ENCODE measurements at regions not wholly inside any gene's neighbourhood (a gene's known extent, or its start where the extent isn't known, plus 50 kb on each side); places are given as distances from the start of the nearest gene placed in this dataset.

- DNase-seq: no peak
- POLR2A ChIA-PET: no interaction called here
Observed at GRCh38 chr17:70622368-70623260, 453.3 kb downstream of the KCNJ2 start.

GRCh38 chr17:70624211-70624610 lies 454.9 kb downstream of the KCNJ2 start:
- Mint-ChIP-seq H3K4me1 (peaks cover 0 to 5% (median 0%) of the 10 kb centered on the region in 3 donors), H3K27me3 (no peaks in the 10 kb centered on the region), H3K4me3 (no peak overlapping the region), H3K9me3 (peaks cover 0 to 4% (median 0%) of the 10 kb centered on the region in 5 donors), H3K27ac (no peak overlapping the region), H3K36me3 (no peaks in the 10 kb centered on the region)
- ChIA-PET CTCF (no interaction called here), POLR2A (no interaction called here)
- Histone ChIP-seq H3K27me3 (ENCODE audit: insufficient read depth, low read length, poor library complexity, severe bottlenecking) (no peaks in the 10 kb centered on the region), H3K4me1 (ENCODE audit: insufficient read depth, low read length) (no peaks in the 10 kb centered on the region), H3K9me3 (ENCODE audit: low read length) (no peaks in the 10 kb centered on the region), H3K4me3 (ENCODE audit: low read length) (no peak overlapping the region), H3K36me3 (ENCODE audit: insufficient read depth, low read length) (no peaks in the 10 kb centered on the region), H3K27ac (ENCODE audit: low read depth, low read length) (no peak overlapping the region)
- DNase-seq: no peak

More at GRCh38 chr17:70622368-70623260, 453.3 kb downstream of the KCNJ2 start:
- no peak overlapping the region for H3K4me3 ChIP-seq (ENCODE audit: low read length)
- no peaks in the 10 kb centered on the region for H3K27me3 ChIP-seq (ENCODE audit: insufficient read depth, low read length, poor library complexity, severe bottlenecking)
- Mint-ChIP-seq H3K4me3 (peak overlapping the region in 1 of 7 donors; percentile 23), H3K27me3 (no peaks in the 10 kb centered on the region), H3K9me3 (peaks cover 0 to 5% (median 2%) of the 10 kb centered on the region in 5 donors), H3K36me3 (no peaks in the 10 kb centered on the region), H3K27ac (no peak overlapping the region), H3K4me1 (peaks cover 0 to 5% (median 0%) of the 10 kb centered on the region in 3 donors)
- CTCF ChIA-PET: no interaction called here
- H3K4me1 ChIP-seq (ENCODE audit: insufficient read depth, low read length): no peaks in the 10 kb centered on the region
- no peak overlapping the region for H3K27ac ChIP-seq (ENCODE audit: low read depth, low read length)
- H3K9me3 ChIP-seq (ENCODE audit: low read length): no peaks in the 10 kb centered on the region
- no peaks in the 10 kb centered on the region for H3K36me3 ChIP-seq (ENCODE audit: insufficient read depth, low read length)

GRCh38 chr17:70629902-70630301 lies 460.6 kb downstream of the KCNJ2 start:
- H3K27ac ChIP-seq (ENCODE audit: low read depth, low read length): no peak overlapping the region
- H3K27me3 ChIP-seq (ENCODE audit: insufficient read depth, low read length, poor library complexity, severe bottlenecking): no peaks in the 10 kb centered on the region
- no peaks in the 10 kb centered on the region for H3K36me3 ChIP-seq (ENCODE audit: insufficient read depth, low read length)
- DNase-seq: no peak
- H3K9me3 ChIP-seq (ENCODE audit: low read length): no peaks in the 10 kb centered on the region
- no peak overlapping the region for H3K4me3 Mint-ChIP-seq
- ChIA-PET POLR2A (no interaction called here), CTCF (no interaction called here)
- H3K4me1 ChIP-seq (ENCODE audit: insufficient read depth, low read length): no peaks in the 10 kb centered on the region
- H3K4me1 Mint-ChIP-seq: no peaks in the 10 kb centered on the region
- H3K4me3 ChIP-seq (ENCODE audit: low read length): no peak overlapping the region
- H3K36me3 Mint-ChIP-seq: no peaks in the 10 kb centered on the region
- no peaks in the 10 kb centered on the region for H3K27me3 Mint-ChIP-seq
- peaks cover 0 to 2% (median 0%) of the 10 kb centered on the region in 5 donors for H3K9me3 Mint-ChIP-seq
- no peak overlapping the region for H3K27ac Mint-ChIP-seq

- Histone ChIP-seq H3K36me3 (ENCODE audit: insufficient read depth, low read length) (no peaks in the 10 kb centered on the region), H3K27ac (ENCODE audit: low read depth, low read length) (no peak overlapping the region), H3K4me1 (ENCODE audit: insufficient read depth, low read length) (no peaks in the 10 kb centered on the region), H3K4me3 (ENCODE audit: low read length) (no peak overlapping the region), H3K9me3 (ENCODE audit: low read length) (no peaks in the 10 kb centered on the region), H3K27me3 (ENCODE audit: insufficient read depth, low read length, poor library complexity, severe bottlenecking) (no peaks in the 10 kb centered on the region)
- Mint-ChIP-seq H3K27me3 (no peaks in the 10 kb centered on the region), H3K4me1 (no peaks in the 10 kb centered on the region), H3K27ac (no peak overlapping the region), H3K36me3 (no peaks in the 10 kb centered on the region), H3K9me3 (peaks cover 0 to 4% (median 2%) of the 10 kb centered on the region in 5 donors), H3K4me3 (no peak overlapping the region)
- ChIA-PET CTCF (no interaction called here), POLR2A (no interaction called here)
- no peak for DNase-seq
Observed at GRCh38 chr17:70636517-70637133, 467.3 kb downstream of the KCNJ2 start.

GRCh38 chr17:70642059-70642458 lies 472.7 kb downstream of the KCNJ2 start:
- no peaks in the 10 kb centered on the region for H3K27me3 ChIP-seq (ENCODE audit: insufficient read depth, low read length, poor library complexity, severe bottlenecking)
- no peaks in the 10 kb centered on the region for H3K36me3 ChIP-seq (ENCODE audit: insufficient read depth, low read length)
- Mint-ChIP-seq H3K4me3 (no peak overlapping the region), H3K27me3 (no peaks in the 10 kb centered on the region), H3K27ac (no peak overlapping the region), H3K36me3 (no peaks in the 10 kb centered on the region), H3K9me3 (peaks cover 2 to 21% (median 4%) of the 10 kb centered on the region in 5 donors), H3K4me1 (no peaks in the 10 kb centered on the region)
- no peak overlapping the region for H3K4me3 ChIP-seq (ENCODE audit: low read length)
- ChIA-PET POLR2A (no interaction called here), CTCF (no interaction called here)
- DNase-seq: no peak
- H3K27ac ChIP-seq (ENCODE audit: low read depth, low read length): no peak overlapping the region
- no peaks in the 10 kb centered on the region for H3K9me3 ChIP-seq (ENCODE audit: low read length)
- H3K4me1 ChIP-seq (ENCODE audit: insufficient read depth, low read length): no peaks in the 10 kb centered on the region

- Mint-ChIP-seq H3K9me3 (peaks cover 3 to 21% (median 4%) of the 10 kb centered on the region in 5 donors), H3K36me3 (no peaks in the 10 kb centered on the region), H3K4me1 (no peaks in the 10 kb centered on the region), H3K27me3 (no peaks in the 10 kb centered on the region), H3K4me3 (no peak overlapping the region), H3K27ac (no peak overlapping the region)
- ChIA-PET POLR2A (no interaction called here), CTCF (no interaction called here)
- H3K27me3 ChIP-seq (ENCODE audit: insufficient read depth, low read length, poor library complexity, severe bottlenecking): no peaks in the 10 kb centered on the region
- H3K4me3 ChIP-seq (ENCODE audit: low read length): no peak overlapping the region
- H3K4me1 ChIP-seq (ENCODE audit: insufficient read depth, low read length): no peaks in the 10 kb centered on the region
- no peak for DNase-seq
- no peaks in the 10 kb centered on the region for H3K36me3 ChIP-seq (ENCODE audit: insufficient read depth, low read length)
- no peak overlapping the region for H3K27ac ChIP-seq (ENCODE audit: low read depth, low read length)
- H3K9me3 ChIP-seq (ENCODE audit: low read length): no peaks in the 10 kb centered on the region
Observed at GRCh38 chr17:70644096-70644495, 474.8 kb downstream of the KCNJ2 start.

GRCh38 chr17:70646673-70647072 lies 477.3 kb downstream of the KCNJ2 start:
- no peak for DNase-seq
- H3K9me3 Mint-ChIP-seq: peaks cover 2 to 17% (median 4%) of the 10 kb centered on the region in 5 donors
- Histone ChIP-seq H3K27ac (ENCODE audit: low read depth, low read length) (no peak overlapping the region), H3K9me3 (ENCODE audit: low read length) (no peaks in the 10 kb centered on the region), H3K36me3 (ENCODE audit: insufficient read depth, low read length) (no peaks in the 10 kb centered on the region), H3K4me3 (ENCODE audit: low read length) (no peak overlapping the region), H3K4me1 (ENCODE audit: insufficient read depth, low read length) (no peaks in the 10 kb centered on the region), H3K27me3 (ENCODE audit: insufficient read depth, low read length, poor library complexity, severe bottlenecking) (no peaks in the 10 kb centered on the region)
- no peaks in the 10 kb centered on the region for H3K4me1 Mint-ChIP-seq
- H3K4me3 Mint-ChIP-seq: no peak overlapping the region
- no peak overlapping the region for H3K27ac Mint-ChIP-seq
- ChIA-PET POLR2A (no interaction called here), CTCF (no interaction called here)
- H3K27me3 Mint-ChIP-seq: no peaks in the 10 kb centered on the region
- H3K36me3 Mint-ChIP-seq: no peaks in the 10 kb centered on the region

GRCh38 chr17:70648166-70648565 lies 478.8 kb downstream of the KCNJ2 start:
- H3K4me1 Mint-ChIP-seq: no peaks in the 10 kb centered on the region
- DNase-seq: no peak
- H3K36me3 Mint-ChIP-seq: no peaks in the 10 kb centered on the region
- H3K4me3 Mint-ChIP-seq: no peak overlapping the region
- H3K27ac ChIP-seq (ENCODE audit: low read depth, low read length): no peak overlapping the region
- CTCF ChIA-PET: no interaction called here
- H3K4me1 ChIP-seq (ENCODE audit: insufficient read depth, low read length): no peaks in the 10 kb centered on the region
- H3K9me3 ChIP-seq (ENCODE audit: low read length): no peaks in the 10 kb centered on the region
- no peak overlapping the region for H3K4me3 ChIP-seq (ENCODE audit: low read length)
- peaks cover 2 to 13% (median 4%) of the 10 kb centered on the region in 5 donors for H3K9me3 Mint-ChIP-seq
- POLR2A ChIA-PET: no interaction called here
- H3K36me3 ChIP-seq (ENCODE audit: insufficient read depth, low read length): no peaks in the 10 kb centered on the region
- no peak overlapping the region for H3K27ac Mint-ChIP-seq
- no peaks in the 10 kb centered on the region for H3K27me3 ChIP-seq (ENCODE audit: insufficient read depth, low read length, poor library complexity, severe bottlenecking)
- H3K27me3 Mint-ChIP-seq: no peaks in the 10 kb centered on the region

All from CD8-positive, alpha-beta memory T cell (primary cell).